Esophagus mucosa (tissue), 1 donor: ENCODE measurements at regions not wholly inside any gene's neighbourhood (a gene's known extent, or its start where the extent isn't known, plus 50 kb on each side); places are given as distances from the start of the nearest gene placed in this dataset.
"Not testable (repeated sequence)": the region's sequence is repeated elsewhere in the genome, so short reads cannot be mapped to it uniquely, and the experiment has no call there.

Source experiments
- ATAC-seq: fragments of 200-7000 bp; cut with Tn5 transposase; one replicate; pipeline ENCODE4 v1.9.1; 2020
- donor health status: DM: yes; HTN: yes; CAD: no.

DNA sequence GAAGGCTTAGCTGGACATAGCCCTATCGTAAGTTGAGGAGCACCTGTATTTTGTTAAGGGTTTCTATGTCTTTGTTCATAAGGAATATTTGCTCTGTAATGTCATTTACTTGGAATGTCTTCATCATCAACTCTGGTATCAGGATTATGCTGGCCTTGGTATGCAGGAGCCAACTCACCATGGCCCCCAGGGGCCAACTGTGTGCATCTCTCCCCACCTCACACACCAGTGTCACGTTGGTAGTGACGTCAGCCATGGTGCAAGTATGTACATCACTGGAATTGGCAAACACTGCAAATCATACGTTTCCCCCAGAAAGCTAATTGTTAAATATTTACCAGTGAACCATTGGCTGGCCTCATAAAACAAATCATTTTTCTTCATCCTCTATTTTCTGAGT lies 70.8 kb downstream of the YTHDF1 start:
- ATAC-seq, result no peak

GRCh38 chr20:63142933-63143332 lies 73.0 kb downstream of the YTHDF1 start:
- ATAC-seq, result no peak

DNA sequence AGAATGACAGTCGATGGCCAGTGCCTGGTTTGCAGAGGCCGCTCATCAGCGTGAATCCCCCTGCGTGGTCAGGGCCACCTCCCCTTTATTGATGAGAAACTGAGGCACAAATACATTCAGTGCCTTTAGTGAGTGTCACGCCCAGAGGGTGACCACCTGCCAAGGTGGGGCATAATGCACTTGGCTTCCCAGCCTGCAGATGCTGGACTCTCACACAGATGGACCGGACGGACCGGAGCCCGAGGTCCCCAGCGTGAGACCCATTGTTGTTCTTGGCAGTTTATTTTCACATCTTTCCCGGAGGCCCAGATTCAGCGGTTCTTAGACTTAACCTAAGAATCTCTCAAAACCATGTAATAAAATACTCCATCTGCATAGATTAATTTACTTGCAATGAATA lies 74.4 kb downstream of the YTHDF1 start:
- no peak for ATAC-seq

DNA sequence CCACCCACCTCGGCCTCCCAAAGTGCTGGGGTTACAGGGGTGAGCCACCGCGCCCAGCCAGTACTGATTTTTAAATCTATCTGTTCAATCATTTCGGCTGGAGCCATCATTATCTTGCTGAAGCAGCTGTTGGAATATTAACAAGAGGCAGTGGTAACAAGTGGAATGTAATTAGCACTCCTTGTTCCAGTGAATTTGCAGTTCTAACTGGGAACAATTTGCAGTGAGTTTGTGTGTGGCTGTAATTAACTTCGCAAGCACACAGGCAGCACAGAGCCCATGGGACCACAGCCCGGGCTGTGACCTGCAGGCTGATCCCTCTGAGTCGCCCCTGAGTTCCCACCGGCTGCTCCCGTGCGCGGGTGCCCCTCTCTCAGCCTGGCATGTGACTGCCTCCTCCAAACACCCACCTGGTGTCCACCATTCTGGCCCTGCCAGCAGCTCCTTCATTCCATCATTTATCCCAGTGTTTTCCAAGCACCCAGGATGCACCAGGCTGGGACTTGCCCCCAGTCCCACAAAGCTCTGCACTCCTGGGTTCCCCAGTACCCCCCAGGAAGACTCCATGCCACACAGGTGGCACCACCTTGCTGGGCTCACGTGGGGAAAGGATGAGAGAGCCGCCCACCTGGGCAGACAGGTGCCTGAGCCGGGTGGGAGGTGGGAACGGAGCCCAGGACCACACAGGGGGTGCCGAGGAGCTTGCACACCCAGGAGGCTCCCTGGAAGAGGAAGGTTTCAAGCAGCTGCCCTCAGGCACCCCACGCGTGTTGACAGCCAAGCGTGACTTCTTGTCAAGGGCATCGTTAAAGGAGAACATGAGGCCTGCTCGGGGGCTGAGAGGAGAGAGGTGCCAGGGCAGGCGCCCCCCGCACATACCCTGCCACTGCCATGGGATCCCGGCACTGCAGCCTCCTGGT lies 75.2 kb downstream of the YTHDF1 start:
- ATAC-seq, result no peak

DNA sequence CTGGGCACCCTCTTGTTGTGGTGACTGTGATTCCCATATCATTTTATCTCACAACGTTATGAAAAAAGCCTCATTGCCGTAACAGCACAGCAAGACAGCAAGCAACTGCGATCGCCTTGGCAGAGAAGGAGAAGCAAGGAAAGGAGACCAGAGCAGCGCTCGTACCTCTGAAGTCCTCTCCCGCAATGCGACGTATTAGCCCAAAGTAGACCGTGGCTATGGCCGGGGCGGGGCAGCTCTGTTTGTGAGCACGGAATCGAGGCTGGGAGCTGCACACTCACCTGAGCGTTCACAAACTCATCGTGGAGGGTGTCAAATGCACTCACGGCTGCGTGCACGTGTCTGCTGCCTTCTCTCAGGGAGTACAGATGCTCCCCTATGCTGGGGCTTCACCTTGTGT lies 76.1 kb downstream of the YTHDF1 start:
- no peak for ATAC-seq

DNA sequence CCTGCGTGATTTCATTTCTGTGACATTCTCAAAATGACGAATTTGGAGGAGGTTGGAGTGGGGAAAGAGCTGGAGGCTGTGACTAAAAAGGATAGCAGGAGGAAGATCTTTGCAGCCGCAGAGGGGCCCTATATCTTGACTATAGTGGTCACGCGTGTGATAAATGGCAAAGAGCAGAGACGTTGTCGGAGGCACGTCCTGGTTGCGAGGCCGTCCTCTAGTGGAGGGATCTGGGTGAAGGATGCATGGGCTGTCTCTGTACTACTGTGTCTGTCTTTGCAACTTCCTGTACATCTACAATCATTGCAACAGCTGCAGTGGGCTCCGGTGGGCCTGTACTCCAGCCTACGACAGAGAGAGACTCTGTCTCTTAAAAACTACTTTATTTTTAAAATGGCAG lies 76.6 kb downstream of the YTHDF1 start:
- ATAC-seq, result no peak

DNA sequence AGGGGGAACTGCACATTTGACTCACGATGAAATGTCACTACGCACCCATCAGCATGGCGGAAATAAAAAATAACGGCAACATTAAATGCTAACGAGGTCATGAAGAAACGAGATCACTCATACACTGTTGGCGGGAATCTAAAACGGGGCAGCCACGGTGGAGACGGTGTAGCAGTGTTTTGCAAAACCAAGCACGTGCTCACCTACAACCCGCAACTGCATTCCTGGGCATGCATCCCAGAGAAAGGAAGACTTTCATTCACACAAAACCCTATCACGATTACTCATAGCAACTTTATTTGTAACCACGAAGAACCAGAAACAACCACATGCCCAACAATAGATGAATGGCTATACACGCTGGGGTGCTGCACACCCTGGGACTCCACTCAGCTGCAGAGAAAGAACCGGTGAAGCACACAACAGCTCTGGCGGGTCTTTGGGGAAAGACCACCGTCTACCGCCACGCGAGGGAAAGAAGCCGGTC lies 77.0 kb downstream of the YTHDF1 start:
- ATAC-seq, result no peak

GRCh38 chr20:63137851-63138415 lies 78.0 kb downstream of the YTHDF1 start:
- no peak for ATAC-seq

- no peak for ATAC-seq
Measured at GRCh38 chr20:63136296-63136695, 79.6 kb downstream of the YTHDF1 start.

DNA sequence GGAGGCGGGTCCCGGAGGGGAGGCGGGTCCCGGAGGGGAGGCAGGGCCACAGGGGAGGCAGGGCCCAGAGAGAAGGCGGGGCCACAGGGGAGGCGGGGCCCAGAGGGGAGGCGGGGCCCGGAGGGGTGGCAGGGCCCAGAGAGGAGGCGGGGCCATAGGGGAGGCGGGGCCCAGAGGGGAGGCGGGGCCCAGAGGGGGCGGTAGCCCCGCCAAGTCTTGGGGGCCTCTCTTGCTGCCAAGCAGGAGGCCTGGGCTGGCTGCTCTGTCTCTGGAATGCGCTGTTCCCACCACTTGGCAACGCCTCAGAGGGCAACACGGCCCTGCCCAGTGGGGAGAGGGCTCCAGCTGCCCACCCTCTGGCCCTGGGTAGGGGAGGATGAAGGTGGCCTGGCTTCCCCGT lies 80.5 kb downstream of the YTHDF1 start:
- no peak for ATAC-seq

DNA sequence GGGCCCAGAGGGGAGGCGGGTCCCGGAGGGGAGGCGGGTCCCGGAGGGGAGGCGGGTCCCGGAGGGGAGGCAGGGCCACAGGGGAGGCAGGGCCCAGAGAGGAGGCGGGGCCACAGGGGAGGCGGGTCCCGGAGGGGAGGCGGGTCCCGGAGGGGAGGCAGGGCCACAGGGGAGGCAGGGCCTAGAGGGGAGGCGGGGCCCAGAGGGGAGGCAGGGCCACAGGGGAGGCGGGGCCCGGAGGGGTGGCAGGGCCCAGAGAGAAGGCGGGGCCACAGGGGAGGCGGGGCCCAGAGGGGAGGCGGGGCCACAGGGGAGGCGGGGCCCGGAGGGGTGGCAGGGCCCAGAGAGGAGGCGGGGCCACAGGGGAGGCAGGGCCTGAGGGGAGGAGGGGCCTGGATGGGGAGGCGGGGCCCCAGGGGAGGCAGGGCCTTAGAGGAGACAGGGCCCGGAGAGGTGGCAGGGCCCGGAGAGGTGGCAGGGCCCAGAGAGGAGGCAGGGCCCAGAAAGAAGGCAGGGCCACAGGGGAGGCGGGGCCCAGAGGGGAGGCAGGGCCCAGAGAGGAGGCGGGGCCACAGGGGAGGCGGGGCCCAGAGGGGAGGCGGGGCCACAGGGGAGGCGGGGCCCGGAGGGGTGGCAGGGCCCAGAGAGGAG lies 81.1 kb downstream of the YTHDF1 start:
- not testable (repeated sequence) for ATAC-seq

DNA sequence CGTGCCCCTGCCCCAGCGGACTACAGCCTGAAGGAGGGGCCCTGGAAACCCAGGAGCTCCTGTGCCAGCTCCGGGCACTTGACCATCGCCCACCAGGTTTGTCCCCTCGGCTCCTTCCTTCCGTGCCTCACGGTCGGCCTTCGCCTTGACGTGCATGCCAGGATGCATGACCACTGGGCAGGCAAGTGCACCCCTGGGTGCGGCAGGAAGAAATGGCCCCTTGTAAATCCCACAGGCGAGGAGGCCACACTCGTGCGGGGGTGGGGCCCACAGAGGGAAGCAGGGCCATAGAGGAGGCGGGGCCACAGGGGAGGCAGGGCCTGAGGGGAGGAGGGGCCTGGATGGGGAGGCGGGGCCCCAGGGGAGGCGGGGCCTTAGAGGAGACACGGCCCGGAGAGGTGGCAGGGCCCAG lies 81.7 kb downstream of the YTHDF1 start:
- no peak for ATAC-seq

- no peak for ATAC-seq
Measured at GRCh38 chr20:63133481-63134091, 82.3 kb downstream of the YTHDF1 start.

GRCh38 chr20:63132715-63133471 lies 83.0 kb downstream of the YTHDF1 start:
- no peak for ATAC-seq

GRCh38 chr20:63132131-63132714 lies 83.7 kb downstream of the YTHDF1 start:
- no peak for ATAC-seq

- no peak for ATAC-seq
Measured at GRCh38 chr20:63130658-63131577, 85.0 kb downstream of the YTHDF1 start.

- no peak for ATAC-seq
Measured at GRCh38 chr20:63129991-63130657, 85.8 kb downstream of the YTHDF1 start.

GRCh38 chr20:63129376-63129965 lies 86.5 kb downstream of the YTHDF1 start:
- ATAC-seq, result no peak

GRCh38 chr20:63128956-63129355 lies 87.0 kb downstream of the YTHDF1 start:
- no peak for ATAC-seq

GRCh38 chr20:63128367-63128766 lies 87.6 kb downstream of the YTHDF1 start:
- no peak for ATAC-seq
